ENCODE measurements at regions not wholly inside any gene's neighbourhood (a gene's known extent, or its start where the extent isn't known, plus 50 kb on each side); places are given as distances from the start of the nearest gene placed in this dataset.
A peak's percentile ranks its signal among the peaks of the same experiment; 100 is the strongest.

DNA sequence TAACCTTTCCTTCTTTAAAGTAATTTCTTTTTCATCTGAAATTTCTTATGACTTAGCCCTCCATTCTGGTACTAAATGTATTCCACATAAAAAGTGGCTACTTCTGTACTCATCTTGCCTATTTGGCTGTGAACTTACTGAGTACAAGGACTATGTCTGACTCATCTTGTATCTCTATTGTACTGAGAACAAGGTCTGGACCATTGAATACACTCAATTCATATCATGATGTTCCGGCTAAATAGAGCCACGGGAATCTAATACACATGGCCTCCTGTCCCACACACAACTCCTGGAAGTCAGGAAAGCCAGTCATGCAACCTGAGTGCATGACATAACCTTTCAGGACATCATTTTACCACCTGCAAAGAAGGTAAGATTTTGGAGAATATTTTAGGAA, 203.9 kb downstream of the PLK2 start:
- no peak for DNase-seq

DNA sequence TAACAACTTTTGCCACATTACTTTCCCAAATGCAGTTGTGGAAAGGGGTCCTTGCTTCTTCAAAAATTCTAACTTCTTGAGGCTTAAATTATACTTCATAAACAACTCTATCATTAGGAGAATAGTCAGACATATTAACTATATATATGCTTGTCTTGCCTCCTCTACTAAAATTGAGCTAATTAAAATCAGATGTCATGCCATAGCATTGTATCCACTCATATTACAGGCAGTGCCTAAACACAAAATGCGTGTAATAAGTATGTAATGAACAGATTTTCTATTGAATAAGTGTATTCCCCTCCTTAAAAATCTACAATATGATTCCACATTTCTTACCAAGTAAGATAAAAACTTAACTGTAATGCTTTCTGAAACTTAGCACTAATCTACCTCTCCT, 204.5 kb downstream of the PLK2 start:
- DNase-seq = no peak

GRCh38 chr5:58248221-58248620, 211.7 kb downstream of the PLK2 start:
- DNase-seq = no peak

DNA sequence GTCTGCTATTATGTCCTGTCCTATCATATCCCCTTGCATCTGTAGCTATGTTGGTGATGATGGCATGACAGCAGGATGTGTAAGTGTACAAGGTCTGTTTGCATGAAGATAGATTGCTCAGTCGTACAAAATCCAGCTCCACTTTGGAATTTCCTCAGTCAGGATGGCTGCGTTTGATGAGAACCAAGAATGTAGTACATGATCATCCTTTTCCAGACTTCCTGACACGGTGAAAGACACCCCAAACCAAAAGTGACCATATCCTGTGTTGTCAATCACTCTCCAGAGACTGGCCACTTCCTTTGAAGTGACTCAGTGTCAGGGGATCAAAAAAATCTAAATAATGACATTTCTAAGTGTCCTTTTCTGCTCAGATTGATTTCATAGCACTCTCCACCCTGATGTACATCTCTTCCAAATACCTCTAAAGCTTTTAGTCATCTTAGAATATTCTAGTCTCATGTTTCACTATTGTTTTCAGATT, 213.4 kb downstream of the PLK2 start:
- DNase-seq = no peak

DNA sequence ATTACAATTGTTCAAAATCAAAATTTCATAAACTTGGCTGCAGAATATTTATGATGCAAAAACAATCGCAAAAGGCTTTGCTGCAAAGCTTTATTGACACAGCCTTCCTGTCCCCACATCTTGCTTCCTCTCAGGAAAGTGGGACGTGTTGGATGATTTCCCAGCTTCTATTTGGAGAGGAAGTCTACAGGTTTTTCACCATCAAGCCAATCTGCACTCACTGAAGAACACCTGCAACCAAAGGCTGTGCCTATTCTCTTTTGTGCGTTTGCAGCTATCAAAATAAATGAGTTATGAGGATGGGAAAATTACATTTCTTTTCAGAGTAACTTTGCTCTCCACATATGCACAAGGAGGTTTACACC, 214.4 kb downstream of the PLK2 start:
- no peak for DNase-seq

GRCh38 chr5:58244819-58245475, 214.9 kb downstream of the PLK2 start:
- no peak for DNase-seq

DNA sequence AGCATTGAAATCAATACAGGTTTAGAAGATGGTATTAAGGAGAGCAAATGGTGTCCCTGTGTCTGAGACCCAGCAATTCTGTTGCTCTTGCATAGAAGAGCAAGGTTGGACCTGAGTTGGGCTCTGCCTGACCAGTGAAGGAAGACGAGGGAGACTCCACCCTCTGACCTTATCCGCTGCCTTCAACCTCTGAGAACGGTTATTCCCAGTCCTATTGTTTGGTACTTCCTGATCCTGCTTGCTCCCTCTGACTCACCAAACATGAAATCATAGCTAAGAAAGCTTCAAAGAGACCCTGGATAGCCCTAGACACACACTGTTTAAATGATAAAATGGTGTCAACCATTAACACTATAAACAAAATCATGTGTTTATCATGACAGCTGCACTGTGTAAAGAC, 218.5 kb downstream of the PLK2 start:
- no peak for DNase-seq

GRCh38 chr5:58240322-58240721, 219.6 kb downstream of the PLK2 start:
- DNase-seq = no peak

GRCh38 chr5:58239731-58240130, 220.2 kb downstream of the PLK2 start:
- DNase-seq = no peak

- no peak for DNase-seq
Measured at GRCh38 chr5:58239045-58239444, 220.8 kb downstream of the PLK2 start.

GRCh38 chr5:58236498-58236897, 223.4 kb downstream of the PLK2 start:
- no peak for DNase-seq

DNA sequence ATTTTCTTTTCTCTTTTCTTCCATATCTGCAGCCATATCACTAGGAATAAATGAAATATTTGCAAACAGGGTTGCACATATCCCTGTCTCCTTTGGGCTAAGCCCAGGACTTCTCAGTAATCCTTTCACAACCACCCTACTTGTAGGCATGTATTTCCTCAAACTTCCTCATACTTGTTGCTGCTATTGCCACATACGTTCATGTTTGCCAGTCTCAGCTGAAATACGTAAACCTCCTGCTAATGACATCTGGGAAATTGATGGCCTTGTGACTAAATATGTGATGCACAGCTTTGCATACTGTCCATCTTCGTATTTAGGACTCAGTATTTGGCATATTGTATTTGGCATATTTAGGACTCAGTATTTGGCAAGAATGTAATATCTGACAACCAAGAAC, 224.6 kb downstream of the PLK2 start:
- no peak for DNase-seq

GRCh38 chr5:58232130-58232529, 227.8 kb downstream of the PLK2 start:
- no peak for DNase-seq

- DNase-seq = no peak
Measured at GRCh38 chr5:58231041-58231440, 228.8 kb downstream of the PLK2 start.

DNA sequence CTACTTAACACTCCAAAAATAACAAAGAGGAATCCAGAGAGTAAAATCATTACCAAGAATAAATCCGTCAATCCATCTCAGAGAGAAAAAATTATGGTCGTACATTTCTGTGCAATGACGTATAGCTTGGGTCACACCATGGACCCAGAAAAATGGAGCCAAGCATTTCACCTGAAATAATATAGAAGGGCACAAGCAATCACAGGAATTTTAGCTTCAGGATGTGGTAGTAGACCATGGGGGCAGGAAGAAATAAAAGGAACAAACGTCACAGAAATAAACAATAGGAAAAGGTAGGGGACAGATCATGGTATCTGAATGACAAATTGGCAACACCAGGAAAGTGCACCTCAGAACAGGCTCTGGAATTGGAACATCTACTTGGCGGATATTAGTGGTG, 231.0 kb downstream of the PLK2 start:
- no peak for DNase-seq

DNA sequence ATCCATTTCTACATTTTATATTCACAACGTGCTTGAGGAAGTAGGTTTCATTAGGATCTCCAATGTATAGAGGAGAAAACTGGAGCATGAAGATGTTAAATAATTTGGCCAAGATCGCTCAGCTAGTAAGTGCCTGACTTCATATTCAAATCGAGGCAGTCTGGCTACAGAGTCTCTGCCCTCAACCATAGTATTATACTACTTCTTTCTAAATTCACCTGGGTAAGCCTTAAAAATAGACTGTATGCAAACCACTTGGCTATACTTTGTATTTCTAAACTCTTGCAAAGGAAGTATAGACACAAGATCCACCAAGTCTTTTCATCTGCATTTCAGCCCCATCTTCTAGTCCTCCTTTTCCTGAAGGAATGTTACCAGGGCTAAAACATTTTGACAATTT, 232.0 kb downstream of the PLK2 start:
- DNase-seq = no peak

DNA sequence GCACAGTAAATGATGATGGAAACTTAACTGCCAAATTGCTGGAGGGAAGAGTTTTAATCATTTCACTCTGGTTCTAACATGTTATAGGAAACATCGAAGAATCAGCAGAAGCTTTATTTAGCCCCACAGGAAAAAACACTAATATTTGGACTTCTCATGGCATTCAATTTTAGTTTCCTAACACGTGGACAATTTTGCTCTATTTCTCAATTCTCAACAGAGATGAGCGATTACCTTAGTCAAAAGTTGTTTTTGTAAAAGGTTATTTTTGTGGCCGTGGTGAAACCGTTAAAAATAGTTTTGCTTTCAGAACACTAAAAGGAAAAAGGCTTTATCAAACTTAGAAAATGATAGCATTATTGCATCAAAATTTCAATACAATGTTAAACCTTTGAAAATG, 235.2 kb downstream of the PLK2 start:
- no peak for DNase-seq

GRCh38 chr5:58224221-58224620, 235.7 kb downstream of the PLK2 start:
- DNase-seq = peak; percentile 50

GRCh38 chr5:58215364-58215763, 244.5 kb downstream of the PLK2 start:
- no peak for DNase-seq

DNA sequence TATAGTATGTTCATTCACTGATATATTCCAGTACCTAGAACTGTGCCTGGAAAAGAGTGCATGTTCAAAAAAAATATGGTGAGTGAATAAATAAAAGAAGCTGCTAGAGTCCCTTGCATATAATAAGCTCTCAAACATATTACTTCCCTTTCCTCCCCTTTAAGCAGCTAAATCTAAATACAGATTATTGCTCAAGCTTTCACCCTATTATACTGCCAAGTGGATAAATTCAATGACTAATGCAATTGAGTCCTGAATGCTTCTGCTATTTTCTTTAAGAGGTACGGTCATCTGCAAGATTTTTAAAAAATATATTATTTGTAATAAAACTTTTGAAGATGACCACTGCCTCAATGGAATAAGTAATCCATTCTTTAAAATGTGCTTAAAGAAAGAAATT, 248.4 kb downstream of the PLK2 start:
- DNase-seq = no peak

DNA sequence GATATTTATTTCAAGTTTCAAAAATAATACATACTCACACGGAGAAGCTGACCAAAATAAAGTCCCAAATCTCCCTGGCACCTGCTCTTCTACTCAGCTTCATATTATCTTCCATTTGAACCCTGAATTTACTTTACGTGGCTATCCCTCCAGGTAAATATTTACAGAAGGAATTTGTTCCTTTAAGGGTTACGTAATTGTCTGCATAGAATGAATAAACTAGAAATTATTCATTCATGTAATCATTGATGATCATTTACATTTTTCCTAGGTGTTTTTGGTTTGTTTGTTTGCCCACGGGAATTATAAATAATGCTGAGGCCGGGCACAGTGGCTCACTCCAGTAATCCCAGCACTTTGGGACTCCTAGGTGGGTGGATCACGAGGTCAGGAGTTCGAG, 251.2 kb downstream of the PLK2 start:
- no peak for DNase-seq

DNA sequence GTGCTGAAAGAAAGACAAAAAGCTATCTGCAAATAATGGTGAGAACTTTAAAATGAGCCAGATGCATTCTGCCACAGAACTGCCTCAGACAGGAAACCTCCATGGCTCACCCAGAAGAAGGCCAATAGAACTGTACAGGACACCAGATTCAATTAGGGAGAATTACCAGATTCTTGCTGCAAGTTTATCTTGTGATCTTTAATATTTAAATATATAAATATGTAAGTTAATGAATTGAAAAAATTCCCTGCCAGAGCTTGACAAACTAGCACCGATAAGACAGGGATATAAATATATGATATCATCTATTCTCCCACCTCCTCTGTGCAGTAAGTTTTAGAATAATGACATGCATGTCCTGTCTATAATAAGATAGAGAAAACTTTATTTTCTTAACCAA, 252.8 kb downstream of the PLK2 start:
- DNase-seq = no peak

DNA sequence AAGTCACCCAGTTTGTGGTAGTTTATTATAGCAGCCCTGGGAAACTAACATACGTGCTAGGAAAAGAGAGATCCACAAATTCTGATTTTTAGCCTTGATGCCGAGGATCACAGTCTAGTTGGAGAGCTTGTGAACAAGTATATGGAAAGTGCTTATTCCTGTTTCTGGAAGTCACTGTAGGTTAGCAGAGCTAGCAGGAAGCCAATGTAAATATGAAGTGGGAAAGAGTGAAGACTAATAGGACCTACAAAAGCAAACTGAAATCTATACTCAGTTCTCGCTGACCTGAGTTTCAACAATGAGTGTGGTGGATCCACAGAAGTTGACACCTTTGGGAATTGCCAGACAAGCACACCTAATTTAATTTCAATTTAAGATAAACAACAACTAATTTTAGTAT, 254.9 kb downstream of the PLK2 start:
- DNase-seq = no peak

DNA sequence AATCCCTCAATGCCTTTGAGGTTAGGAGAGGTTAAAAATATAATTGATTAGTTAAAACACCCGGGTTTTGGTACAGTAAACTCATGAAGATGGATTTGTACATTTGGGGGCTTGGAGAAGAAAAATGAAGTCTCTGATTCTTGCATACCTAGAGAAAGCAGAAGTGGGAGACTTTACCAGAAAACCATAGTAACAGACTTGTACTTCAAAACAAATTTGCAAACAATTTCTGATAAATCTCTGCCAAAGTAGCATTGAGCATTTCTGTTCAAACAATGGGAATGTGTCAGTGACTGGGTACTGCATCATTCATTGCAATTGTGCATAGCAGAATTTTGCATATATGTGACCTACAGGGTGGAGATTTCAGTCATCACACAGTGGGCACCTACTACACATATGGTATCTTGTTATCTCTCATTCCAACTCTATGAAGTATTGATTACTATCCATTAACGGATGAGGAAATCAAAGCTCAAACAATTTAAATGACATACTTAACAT, 256.9 kb downstream of the PLK2 start:
- no peak for DNase-seq
